ENCODE measurements at regions not wholly inside any gene's neighbourhood (a gene's known extent, or its start where the extent isn't known, plus 50 kb on each side); places are given as distances from the start of the nearest gene placed in this dataset.

DNA sequence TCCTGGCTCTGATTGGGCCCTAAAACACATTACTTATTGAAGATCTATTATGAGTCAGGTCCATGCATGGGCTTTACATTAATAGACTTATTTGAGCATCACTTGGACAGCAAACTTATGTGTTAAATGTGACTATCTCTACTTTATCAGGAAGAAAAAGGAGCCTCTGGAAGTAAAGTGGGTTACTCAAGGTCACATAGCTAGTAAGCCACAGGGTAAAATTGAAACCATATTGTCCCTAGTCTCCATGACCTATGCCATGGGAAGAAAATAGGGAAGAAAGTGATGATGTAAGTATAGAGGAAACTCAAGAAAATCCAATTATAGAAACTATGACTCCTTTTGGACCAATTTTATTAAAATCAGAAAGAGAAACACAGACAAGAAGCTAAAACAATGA is 555.3 kb downstream of the NUF2 start:
- DNase-seq = no peak

DNA sequence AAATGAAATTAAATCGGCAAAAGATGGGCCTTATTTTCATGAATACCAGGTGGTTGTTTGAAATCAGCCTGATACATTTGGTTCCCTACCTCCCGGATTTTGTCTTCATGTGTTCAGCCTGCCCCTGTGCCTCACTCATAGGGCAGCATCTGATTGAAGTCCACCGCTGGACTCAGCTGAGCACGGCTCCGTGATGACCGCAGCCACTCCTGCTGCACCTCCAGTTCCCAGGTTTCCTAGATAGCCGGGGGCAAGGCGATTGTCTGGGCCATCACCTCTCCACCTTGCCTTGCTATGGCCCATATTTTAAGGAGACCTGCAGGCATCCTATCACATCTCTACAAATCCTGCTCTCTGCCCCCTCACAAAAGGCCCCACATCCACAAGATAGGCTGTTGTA is 563.8 kb downstream of the NUF2 start:
- no peak for DNase-seq

DNA sequence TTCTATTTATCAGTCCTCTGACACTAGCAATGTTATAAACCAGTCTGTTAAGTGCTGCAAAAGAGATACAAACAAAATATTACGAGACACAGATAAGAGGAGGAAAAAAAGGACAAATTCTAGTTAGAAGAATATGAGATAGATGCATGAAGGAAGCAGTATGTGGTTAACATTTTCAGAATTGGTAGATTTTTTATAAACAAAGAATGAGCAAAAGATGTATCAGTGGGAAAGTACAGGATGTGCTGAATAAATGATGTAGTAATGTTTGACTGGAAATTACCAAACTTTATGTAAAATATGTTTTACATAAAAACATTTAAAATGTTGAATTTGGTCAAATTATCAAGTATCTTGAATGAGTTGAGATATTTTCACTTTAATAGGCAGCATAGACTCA is 574.2 kb downstream of the NUF2 start:
- no peak for DNase-seq

DNA sequence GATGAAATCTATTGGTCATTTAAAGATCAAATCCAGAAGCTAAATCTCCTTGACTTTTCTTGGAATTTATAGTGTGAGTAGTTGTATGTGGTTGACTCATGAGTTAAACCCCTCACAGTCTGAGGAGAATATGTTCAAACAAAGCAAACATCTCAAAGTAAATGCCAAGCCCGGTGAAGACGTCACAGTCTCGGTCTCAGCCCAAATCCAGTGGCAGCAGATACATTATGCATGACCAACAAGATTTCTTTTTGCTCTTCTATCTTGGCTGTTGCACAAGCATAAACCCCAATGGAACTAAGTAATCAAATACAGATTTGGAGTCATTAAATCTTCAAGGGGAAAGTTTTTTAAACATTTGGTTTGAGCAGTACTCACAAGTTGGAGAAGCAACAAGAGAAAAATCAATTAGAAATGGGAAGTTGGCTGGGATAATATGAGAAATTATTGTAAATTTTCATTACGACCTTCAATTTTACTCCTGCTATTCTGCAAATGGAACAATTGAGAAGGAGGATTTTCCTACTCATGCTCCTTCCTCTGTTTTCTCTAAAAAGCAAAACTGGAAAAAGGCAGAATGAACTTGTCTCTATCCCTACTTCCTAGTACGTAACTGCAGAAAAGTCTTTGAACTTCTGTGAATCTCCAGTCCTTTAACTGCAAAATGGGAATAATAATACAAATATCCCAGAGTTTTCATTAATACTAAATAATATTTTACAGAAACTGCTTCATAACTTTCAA is 575.8 kb downstream of the NUF2 start:
- DNase-seq = peak; percentile 36

DNA sequence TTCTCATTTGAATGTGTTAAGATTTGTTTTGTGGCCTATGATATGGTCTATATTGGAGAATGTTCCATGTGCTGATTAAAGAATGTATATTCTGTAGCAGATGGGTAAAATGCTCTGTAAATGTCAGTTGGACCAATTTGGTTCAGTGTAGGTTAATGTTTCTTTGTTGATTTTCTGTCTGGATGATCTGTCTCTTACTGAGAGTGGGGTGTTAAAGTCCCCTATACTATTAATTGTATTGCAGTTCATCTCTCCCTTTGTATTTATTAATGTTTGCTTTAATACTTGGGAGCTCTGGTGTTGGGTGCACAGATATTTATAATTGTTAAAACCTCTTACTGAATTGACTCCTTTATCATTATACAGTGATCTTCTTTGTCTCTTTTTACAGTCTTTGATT is 584.5 kb downstream of the NUF2 start:
- DNase-seq = no peak

DNA sequence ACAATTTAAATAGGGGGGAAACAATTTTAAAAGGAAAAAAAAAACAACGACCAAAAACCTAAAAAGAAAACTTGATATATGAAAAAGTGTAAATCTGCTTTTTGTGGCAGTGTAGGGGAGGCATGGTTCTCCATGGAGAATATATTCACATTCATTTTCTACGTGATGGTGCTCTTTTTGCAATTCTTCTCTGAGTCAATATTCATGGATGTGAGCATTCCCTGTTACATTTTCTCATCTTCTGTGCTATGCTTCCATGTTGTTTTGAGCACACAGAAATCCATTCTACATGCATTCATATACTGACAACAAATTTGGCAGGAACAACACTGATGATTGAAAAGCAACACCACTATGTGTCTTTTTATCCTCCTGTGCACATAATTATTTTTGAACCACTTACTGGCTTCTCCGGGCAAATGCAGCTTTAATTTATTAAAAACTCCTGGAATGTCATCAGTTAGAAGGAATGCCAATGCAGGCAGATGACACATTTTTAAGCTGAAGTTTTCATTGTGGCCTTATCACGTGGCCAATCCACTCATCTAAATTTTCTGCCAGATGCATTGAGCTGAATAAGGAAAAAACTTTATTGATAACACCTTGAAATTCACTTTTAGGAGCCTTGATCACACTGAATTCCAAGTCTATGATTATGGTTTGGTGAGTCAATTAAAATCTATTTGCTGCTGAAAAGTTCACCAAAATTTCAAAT is 590.6 kb downstream of the NUF2 start:
- no peak for DNase-seq

DNA sequence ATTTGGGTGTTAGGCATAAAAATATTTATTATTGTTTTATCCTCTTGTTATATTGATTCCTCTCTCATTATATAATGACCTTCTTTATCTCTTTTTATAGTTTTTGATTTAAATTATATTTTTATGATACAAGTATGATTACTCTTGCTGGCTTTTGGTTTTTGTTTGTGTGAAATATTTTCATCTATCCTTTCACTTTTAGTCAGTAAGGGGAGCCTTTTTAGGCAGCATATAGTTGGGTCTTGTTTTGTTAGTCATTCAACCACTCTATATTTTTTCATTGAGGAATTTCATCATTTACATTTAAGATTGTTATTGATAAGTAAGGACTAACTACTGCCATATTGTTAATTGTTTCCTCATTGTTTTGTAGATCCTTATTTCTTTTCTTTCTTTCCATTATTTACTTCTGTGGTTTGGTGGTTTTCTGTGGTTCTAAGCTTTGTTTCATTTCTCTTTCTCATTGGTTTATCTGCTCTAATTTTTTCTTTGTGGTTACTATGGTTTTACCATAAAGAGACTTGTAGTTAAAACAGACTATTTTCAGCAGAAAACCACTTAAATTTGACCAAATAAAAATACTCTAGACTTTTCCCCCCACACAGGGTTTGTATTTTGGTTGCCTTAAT is 593.1 kb downstream of the NUF2 start:
- no peak for DNase-seq

DNA sequence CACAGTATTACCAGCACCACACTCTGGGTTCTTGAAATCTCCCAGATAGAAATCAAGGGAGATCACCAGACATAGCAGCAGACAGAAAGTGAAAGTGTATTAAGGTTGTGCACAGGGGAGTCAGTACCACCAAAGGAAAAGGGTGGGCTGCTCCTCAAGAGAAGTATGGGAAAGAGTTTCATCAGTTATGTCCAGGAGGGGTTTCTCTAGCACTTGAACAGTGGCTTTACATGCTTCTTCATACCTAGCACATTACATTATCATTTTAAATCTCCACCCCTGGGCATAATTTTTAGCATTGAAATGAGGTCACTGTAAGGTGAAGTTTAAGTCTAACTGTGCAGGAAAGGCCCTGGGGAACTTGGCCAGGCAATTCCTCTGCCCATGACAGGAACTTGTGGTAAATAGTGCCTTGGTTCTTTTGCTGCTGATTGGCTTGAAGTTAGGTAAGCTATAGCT is 601.0 kb downstream of the NUF2 start:
- no peak for DNase-seq

DNA sequence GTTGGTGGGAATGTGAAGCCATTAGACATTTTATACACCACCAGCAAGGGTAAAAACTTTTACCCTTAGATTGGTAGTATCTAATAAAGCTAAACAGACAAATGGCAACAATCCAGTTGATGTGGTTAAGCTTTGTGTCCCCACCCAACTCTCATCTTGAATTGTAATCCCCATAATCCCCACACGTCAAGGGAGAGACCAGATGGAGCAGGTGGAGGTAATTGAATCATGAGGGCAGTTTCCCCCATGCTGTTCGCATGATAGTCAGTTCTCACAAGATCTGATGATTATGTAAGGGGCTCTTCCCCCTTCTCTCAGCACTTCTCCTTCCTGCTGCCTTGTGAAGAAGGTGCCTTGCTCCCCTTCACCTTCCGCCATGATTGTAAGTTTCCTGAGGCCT is 602.3 kb downstream of the NUF2 start:
- DNase-seq = no peak

DNA sequence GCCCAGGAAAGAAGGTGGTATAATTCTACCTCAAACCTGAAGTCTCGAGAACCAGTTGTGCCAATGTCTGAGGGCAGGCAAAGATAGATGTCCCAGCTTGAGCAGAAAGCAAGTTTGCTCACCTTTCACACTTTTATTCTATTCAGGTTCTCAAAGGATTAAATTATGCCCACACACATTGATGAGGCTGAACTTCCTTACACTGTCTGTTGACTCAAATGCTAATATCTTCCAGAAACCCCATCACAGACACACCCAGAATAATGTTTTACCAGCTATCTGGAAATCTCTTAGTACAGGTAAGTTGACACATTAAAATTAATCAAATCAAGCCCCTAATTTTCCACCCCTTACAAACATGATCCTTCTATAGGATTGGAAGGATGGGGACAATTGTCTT is 605.7 kb downstream of the NUF2 start:
- no peak for DNase-seq

DNA sequence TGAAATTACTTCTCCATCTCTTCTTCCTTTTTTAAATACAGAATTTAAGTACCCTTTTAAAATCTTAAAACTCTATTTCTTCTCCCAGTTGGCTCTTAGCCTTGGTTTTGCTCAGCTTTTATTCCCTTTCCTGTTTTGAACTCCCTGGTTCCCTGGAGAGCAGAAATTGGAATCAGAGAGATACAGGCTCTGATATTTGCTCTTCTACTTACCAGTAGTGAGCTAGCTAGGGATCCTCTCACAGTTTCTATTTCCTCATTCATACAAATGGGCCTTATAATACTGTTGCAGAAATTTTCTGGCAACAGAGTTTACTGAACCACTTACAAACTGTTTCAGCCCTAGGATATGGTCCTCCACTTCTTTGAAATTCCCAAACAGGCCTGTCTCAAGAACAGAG is 606.3 kb downstream of the NUF2 start:
- DNase-seq = no peak

DNA sequence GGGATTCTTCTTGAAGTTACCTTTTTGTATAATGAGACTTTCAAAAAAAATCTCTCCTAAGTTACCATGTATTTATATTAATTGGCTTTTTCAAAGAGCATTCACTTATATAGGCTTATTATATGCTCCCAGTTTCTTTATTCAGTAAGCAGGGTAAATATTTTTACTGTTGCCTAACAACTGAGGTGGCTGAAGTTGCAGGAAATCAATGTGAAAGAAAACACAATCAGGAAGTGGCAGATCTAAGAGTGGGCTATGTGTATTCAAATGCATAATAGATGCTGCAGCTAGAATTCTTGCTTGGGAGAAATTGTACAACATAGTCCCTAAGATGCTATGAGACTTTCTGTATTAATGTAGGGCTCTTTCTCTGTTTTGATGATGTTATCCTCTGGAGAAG is 606.9 kb downstream of the NUF2 start:
- peak; percentile 25 for DNase-seq

DNA sequence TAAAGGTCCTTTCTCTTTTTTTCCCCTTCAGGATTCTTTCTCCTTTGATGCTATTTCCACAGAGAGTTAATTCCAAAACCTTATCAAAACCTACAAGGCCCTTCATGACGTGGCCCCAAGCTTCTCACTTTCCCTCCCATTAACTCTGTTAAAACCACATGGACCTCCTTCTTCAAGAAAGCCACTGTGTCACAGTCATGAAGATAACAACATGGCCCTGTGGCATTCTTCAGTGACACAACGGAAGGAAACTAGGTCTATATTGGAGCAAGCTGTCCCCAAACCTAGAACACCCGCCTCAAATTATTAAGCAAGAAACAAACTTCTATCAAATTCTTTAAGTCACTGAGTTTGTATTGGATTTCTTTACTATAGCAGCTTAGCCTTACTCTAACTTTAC is 611.1 kb downstream of the NUF2 start:
- no peak for DNase-seq

DNA sequence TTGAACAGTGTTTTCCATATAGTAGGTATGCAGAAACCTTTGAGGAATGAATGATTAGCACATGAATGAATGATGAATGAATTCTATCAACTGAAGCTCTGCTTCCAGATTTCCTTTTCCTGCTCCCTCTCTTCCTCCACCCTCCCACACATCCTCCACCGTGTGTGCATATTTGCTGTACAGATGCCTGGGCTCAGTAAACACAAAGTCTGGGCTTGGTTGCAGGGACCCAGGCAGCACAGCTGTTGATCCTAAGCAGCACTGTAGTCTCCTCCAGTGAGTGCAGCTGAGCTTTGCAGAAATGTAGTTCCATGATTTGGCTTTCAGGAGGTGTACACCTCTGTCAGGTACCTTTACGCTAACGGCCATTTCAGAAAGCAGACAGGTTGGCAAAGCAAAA is 611.7 kb downstream of the NUF2 start:
- no peak for DNase-seq

DNA sequence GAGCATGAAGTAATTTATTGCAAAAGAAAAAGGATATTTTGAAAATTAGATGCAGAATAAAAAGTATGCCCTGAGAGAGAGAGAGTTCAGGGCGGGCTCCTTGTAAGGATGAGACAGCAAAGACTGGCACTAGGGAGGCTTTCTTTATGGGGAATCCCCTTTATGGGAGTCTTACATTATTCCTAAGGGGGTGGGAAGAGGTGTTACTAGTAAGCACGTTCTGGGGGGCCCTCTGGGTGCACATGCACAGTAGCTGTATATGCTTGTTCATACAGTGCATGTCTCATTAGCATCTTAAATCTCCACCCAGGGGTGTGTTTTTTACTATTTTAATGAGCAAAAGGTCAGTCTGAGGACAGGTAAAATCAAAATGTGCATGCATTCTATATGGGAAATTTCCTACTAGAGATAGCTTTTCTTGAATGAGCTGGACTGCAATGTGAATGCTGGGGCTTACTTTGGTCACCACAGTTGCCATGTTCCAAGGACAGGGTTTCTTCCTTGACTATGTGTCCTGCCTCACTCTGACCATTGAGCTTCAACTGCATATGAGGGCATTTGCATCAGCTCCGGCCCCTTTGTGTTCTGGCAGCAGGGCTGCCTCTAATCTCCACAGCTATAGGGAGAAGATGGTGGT is 614.1 kb downstream of the NUF2 start:
- DNase-seq = no peak

DNA sequence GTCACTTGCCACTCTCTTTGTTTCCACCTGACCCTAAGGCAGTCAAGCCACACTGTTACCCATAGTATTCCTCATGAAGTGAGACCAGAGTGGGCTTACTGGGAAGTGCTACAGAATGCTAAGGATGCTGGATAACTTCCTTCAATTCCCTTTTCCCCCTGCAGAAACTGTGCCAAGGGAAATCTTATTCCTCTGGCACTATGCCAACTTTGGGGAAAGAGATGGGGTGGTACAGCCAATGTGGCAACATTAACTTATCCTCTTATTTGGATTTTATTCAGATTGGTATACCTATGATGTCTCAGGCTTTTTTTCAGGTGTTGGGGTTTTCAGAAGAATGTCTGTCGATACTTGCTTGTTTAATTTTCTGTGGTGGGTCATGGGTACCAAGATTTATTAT is 599.4 kb upstream of the PBX1 start:
- no peak for DNase-seq

DNA sequence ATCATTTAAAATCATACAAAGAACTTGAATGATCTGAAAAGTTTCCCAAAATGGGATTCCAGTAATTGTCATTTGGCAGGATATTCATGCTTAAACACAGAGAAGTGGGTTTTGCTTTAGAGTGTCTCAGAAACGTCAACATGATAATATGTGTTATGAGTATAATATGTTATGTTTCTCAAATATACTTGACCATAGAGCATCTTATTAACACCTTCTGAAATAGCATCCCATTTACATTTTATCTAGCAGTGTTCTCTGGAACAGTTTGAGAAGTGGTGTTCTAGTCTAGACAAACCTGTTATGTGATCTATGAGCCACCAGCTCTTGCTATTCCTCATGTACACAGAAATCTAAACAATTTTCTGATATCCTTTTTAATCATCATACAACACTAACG is 588.8 kb upstream of the PBX1 start:
- no peak for DNase-seq

DNA sequence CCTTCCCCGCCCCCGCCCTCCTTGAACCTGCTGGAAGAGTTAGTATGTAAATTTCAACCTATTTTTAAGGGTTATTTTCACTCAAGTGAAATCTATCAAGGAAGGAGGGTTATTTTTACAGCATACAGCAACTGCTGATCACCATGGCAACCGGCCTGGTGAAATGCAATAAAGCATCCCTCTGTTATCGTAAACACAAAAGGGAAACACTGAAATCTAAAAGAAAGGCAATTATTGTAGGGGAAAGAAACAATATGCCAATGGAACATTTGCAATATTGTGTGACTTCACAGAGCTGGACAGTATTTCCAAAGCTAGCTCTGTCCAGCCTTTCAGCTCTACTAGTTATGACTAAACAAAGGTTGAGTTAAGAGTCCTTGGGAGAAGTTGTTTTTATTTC is 588.3 kb upstream of the PBX1 start:
- DNase-seq = no peak

DNA sequence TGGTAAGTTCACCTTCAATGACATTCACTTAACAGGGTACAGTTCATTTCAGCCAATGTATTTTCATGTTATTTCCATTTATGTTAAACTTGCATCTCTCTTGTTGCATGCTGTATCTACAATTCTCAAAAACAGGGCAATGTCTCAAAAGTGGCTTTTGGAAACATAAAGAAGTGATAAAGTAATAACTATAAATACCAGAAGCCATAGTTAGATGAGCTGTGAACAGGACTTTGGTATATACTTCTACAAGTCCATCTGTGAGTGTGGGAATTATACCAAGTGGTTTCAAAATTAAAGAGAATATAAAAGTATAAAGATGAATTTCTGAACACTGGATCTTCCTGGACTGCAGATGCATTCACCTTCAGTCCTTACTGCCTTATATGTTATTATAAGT is 585.4 kb upstream of the PBX1 start:
- no peak for DNase-seq

DNA sequence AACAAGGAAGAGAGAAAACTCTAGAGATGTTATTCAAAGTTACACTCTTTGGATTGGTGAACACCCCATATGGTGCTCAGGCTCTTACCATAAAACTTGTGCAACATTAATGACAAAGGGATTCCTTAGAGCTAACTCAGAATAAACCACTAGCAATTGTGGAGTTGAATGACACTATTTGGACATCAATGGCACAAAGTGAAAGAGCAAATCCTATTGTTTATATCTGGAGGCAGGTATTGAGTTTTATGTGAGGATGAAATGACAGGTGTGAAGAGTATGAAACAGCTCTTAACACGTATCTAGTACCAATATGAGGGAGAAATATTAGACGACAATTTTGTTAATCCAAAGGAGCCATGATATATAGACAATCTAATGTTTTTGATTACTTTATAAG is 584.9 kb upstream of the PBX1 start:
- DNase-seq = no peak

DNA sequence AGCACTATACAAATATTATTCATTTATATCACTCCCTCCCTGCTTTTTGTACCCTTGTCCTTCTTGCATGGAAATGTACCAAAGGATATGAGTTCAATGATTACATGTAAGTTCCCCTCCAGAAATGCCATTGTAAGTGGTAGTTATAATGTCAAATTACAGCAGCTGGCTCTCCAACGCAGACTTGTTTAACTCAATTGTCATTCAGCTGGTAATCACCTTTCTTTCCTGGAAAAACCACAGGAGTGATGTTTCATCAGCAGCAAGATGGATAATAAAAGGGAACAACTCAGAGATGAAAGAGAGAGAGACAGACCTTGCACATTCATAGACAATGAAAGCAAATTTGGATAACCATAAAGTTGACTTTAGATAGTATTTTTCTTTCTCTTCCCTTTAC is 578.6 kb upstream of the PBX1 start:
- DNase-seq = no peak

DNA sequence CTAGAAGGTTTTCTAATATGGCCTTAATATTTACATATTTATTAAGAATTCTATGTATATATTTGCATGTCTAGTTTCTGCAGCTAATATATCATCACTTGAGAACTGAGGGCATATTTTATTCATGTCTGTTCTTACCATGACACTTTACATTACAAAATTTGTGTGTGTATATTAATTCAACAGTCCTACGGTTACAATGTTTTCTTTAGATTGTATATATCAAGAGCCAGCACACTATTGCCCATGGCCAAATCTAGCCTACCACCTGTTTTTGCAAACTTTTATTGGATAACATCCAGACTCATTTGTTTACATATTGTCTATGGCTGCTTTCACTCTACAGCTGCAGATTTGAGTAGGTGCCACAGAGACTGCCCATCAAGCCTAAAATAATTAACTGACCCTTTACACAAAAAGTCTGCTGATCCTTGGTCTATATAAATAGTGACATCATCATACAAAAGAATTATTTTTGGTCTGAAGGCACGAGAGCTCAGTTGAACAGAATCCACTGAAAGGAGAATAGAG is 577.4 kb upstream of the PBX1 start:
- DNase-seq = no peak

DNA sequence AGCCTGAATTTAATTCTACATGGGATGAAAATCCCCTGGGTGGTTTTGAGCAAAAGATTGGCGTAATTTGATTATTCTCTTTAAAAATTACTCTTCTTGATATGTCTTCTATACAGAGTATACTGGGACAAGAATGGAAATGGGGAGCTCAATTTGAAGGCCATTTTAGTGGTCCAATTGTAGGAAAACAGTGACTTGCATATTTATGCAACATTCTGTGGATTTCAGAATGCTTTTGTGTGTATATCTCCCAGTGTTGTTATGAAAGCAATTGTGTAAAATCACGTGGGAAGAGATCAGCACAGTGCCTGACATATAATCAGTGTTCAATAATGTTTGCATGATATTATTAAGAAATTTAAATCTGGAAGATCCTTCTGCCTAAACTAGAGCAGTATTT is 575.9 kb upstream of the PBX1 start:
- DNase-seq = no peak

Data from muscle of arm (tissue), 1 donor.